ENCODE measurements at regions not wholly inside any gene's neighbourhood (a gene's known extent, or its start where the extent isn't known, plus 50 kb on each side); places are given as distances from the start of the nearest gene placed in this dataset.

GRCh38 chr1:239739919-239740318, 351.8 kb upstream of the FMN2 start:
- no peak for DNase-seq

- no peak for DNase-seq
These were observed 349.1 kb upstream of the FMN2 start for GRCh38 chr1:239742416-239743109.

- no peak for DNase-seq
These were observed 346.8 kb upstream of the FMN2 start for GRCh38 chr1:239744851-239745250.

DNA sequence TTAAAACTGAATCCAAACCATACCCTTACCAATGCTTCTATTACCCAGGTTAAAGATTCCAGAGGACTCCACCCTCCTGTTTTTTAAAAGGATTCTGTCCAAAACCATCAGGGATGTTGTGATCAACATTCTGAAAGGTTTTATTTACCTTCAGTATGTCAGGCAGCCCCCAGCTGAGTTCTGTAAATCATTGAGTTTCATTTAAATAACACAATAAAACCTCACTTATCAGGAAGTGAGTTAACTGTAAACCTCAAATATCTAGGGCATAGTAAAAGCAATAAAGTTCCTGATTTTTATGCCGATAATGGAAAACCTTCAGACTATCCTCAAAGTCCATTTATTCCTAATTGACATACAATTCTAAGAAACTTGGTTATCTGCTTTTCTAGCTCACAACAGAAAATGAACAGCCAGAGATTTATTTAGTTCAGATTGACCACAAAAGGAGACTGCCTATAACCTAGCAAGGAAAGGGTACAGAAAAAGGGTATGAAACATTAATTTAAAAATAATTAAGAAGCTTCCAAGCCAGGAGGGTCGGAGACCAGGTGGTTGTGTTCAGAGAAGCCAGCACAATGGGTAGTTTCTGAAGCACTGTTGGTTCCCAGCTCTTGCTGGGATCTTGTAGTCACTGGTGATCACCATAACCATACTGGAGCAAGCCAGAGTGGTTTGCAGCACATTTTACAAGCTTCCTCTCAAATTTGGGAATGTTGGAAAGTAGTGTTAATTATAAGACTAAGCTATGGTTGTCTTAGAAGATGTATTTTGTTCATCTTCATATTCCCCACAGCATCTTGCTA, 336.4 kb upstream of the FMN2 start:
- DNase-seq = no peak

GRCh38 chr1:239757716-239758115, 334.0 kb upstream of the FMN2 start:
- no peak for DNase-seq

GRCh38 chr1:239758756-239759155, 332.9 kb upstream of the FMN2 start:
- no peak for DNase-seq

- no peak for DNase-seq
These were observed 330.2 kb upstream of the FMN2 start for GRCh38 chr1:239761509-239761908.

DNA sequence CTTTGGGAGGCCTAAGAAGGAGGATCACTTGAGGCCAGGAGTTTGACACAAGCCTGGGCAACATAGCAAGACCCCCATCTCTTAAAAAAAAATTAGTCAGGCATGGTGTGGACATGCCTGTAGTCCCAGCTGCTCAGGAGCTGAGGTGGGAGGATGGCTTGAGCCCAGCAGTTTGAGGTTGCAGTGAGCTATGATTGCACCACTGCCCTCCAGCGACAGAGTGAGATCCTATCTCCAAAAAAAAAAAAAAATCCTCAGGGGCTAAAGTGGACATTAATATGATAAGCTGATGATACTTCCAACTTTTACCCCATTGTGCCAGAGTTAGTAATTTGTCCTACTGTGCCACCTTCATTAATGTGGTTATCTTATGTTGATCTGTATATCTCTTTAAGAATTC, 327.8 kb upstream of the FMN2 start:
- no peak for DNase-seq

DNA sequence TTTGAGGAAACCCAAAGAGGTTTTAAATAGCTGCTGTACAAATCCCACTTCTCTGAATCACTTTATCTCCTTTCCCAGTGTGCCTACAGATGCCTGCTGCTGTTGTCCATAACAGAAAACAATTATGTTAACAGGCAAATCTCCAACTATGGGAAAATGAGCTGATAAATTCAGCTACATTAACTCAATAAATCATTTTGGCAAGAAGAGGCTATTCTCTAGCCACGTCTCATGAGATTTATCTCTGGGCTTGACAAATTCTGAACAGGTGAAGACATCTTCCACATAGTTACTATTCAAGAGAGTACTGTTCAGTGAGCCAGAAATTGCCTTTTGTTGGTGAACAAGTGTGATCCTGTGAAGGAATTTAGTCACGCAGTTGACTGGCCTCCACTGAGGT, 327.1 kb upstream of the FMN2 start:
- DNase-seq = no peak

- DNase-seq = no peak
These were observed 326.5 kb upstream of the FMN2 start for GRCh38 chr1:239765163-239765562.

DNA sequence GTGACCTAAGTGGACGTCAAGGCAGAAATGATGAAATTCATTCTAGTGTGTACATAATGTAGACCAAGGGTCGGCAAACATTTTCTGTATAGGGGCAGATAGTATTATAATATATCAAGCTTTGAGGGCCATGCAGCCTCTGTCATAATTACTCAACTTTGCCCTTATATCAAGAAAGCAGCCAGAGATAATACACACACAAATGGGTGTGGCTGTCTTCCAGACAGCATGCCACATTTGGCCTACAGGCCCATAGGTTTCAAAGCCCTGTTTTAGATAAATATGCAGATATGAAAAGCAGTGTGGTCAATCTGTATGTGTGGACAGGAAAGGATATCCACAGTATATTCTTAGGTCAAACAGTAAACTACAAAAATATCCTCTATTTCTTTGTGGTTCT, 320.1 kb upstream of the FMN2 start:
- DNase-seq = no peak

DNA sequence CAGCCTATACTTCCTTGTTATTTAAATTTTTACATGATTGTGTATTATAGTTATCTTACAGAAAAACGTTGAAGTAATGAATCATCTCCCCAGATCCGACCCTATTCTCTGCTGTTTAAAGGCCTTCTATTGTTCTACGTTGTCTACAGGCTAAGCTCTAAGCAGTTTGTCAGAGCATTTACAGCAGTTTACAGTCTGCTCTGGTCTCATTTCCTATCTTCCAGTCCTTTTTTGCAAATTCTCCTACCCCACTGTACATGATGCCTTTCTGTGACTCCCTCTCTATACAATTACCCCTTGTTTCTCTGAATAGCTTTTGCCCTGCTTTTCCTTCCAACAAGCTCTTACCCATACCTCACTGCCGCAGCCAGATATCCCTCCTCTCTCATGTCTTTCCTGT, 319.2 kb upstream of the FMN2 start:
- DNase-seq = no peak

GRCh38 chr1:239775466-239775865, 316.2 kb upstream of the FMN2 start:
- no peak for DNase-seq

- DNase-seq = no peak
These were observed 313.4 kb upstream of the FMN2 start for GRCh38 chr1:239778208-239778813.

- DNase-seq = no peak
These were observed 311.7 kb upstream of the FMN2 start for GRCh38 chr1:239779962-239780361.

DNA sequence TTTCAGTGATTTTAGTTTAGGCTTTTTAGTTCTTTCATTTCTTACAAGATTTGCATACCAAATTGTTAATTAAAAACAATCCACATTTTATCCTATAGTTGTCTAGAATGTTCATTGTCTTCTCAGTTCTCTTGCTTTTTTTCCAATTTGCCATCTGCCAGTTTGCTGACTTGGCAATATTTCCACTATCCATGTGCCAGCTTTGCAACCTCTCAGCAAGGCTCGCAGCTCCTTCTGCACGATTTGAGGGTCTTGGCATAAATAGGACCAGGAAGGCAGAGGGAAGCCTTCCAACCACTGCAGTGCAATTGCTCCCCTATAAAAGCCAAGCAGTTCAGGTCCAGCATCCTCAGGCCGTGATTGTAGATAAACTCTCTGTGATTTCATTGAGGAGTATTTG, 306.8 kb upstream of the FMN2 start:
- DNase-seq = no peak

DNA sequence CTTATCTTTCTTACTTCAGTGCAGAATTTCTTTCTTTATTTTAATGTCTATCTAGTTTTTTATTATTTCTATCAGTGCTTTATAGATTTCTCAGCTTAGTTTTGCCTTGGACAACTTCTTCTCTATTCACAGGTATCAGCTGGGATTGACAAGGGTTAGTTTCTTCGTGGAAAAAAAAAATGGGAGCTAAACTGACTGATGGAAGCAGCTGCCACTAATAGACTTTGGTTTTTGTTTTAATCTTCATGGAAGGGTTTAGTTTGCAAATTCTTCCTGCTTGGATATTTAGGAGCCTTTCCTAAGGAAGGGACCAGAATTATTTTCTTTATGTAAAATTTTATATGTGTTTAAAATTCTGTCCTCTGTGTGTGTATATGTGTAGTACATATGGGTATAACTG, 306.1 kb upstream of the FMN2 start:
- no peak for DNase-seq

DNA sequence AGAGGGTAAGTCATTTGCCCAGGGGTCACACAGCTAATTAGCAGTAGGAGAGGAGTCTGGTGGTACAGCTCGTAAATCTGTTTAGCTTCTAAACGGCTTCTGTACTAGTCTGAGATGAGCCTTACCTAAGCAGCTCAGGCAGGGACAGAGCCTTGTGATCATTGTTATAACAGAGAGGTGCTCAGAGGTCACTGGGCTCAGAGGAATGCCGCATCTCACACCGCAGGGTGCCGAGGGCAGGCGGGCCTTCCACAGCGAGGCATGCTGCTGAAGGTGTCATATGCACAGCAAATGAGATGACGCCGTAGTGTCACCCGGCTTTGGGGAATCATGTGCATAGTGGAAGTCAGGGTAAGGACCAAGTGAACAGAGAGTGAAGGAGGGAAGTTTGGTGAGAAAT, 305.2 kb upstream of the FMN2 start:
- no peak for DNase-seq

DNA sequence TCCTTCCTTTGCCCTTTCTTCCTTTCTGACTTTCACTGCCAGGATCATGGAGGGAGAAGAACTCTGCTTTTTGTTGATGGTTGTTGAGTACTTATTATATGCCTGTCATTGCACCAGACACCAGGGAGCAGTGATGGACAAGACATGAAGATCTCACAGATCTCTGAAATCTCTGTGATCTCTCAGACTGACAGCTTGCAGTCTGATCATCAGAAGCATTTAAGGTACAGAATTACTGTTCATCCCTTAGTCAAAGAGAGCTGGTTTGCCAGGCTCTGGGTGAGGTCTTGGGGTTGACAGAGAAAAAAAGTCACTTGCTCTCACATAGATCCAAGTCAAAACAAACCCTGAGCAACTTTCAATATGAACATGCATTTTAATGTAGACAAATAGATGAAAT, 299.5 kb upstream of the FMN2 start:
- no peak for DNase-seq

DNA sequence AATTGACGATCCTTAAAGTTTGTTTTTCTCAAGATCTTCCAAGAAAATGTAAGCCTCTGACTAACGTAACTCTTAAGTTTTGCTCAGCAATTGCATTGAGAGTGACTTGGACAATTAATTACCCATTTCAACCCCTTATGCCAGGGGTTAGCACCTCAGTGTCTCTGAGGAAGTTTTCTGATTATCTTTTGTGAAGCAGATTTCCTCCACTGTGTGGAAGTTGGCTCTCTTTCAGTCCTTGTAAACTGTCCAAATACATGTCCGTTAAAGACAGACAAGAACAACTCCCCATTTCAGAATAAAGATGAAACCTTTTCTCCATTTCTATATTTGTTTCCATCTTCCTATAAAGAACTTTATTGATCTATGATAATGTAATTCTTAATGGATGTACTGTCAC, 296.4 kb upstream of the FMN2 start:
- no peak for DNase-seq

DNA sequence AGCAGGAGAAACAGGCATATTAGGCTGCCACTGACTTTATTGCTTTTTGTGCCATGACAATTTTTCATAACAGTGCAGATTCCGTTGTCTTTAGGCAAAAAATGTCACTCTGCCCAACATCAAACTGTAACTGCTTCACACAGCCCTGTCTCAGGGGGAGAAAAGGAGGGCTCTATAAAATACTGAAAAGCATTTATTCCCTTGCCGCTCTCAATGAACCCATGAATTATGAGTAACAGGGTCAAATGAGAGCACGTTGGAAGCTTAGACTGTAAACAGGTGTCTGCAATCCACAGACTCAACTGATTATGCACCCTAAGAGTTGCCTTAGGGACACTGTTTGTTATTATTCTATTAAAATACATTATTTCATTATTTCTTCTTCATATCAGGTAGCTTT, 292.1 kb upstream of the FMN2 start:
- DNase-seq = no peak

GRCh38 chr1:239800861-239801260, 290.8 kb upstream of the FMN2 start:
- DNase-seq = no peak

DNA sequence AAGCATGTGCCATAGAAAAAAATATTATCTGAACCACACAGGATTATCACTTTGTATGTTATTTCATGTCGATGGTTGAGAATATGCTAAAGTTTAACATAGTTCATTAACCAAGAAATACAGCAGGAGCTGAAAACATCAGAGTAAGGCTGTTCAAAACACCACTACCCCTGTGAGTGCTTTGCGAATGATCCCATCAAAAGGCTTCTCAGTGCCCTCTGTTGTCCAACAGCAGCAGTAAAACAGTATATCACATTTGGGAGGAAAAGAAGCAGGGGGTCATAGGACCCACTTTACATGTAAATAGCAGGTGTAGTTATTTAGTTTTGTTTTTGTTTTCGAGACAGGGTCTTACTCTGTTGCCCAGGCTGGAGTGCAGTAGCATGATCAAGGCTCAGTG, 289.4 kb upstream of the FMN2 start:
- DNase-seq = no peak

- no peak for DNase-seq
These were observed 287.9 kb upstream of the FMN2 start for GRCh38 chr1:239803781-239804180.

All from NCI-H1048 (cell line).